ENCODE measurements at regions not wholly inside any gene's neighbourhood (a gene's known extent, or its start where the extent isn't known, plus 50 kb on each side); places are given as distances from the start of the nearest gene placed in this dataset.

GRCh38 chr5:106412606-106413005, 1258.1 kb downstream of the EFNA5 start:
- Histone ChIP-seq H3K4me1 (ENCODE audit: control insufficient read depth in 5 of 5, insufficient read depth in 5 of 5, low read length in 5 of 5) (no peaks in the 10 kb centered on the region), H3K9me3 (ENCODE audit: control insufficient read depth in 4 of 4, insufficient read depth in 3 of 4, low read length in 3 of 4) (no peaks in the 10 kb centered on the region), H3K4me3 (no peak overlapping the region), H3K36me3 (ENCODE audit: control insufficient read depth in 4 of 4, insufficient read depth in 4 of 4, low read length in 4 of 4) (no peaks in the 10 kb centered on the region), H3K27me3 (ENCODE audit: control insufficient read depth in 3 of 3, insufficient read depth in 3 of 3, low read length in 2 of 3) (no peaks in the 10 kb centered on the region), H3K9ac (ENCODE audit: insufficient read depth in 1 of 2, low read length in 2 of 2) (no peak overlapping the region), H3K27ac (ENCODE audit: low read depth in 1 of 2, low read length in 1 of 2) (no peak overlapping the region)
- ATAC-seq (ENCODE audit: insufficient read depth, low FRiP score), result no peak
- no peak for TF ChIP-seq CTCF (IDR thresholded peaks at IDR 0.05; ENCODE audit: control extremely low read depth, extremely low read depth)
- no peak for DNase-seq

GRCh38 chr5:106408570-106408969, 1262.2 kb downstream of the EFNA5 start:
- H3K9ac ChIP-seq (ENCODE audit: insufficient read depth in 1 of 2, low read length in 2 of 2), result no peak overlapping the region
- no peak overlapping the region for H3K4me3 ChIP-seq
- 68 to 76% methylated on average over 2 of the region's 2 CpGs for WGBS, 2 donors
- TF ChIP-seq CTCF (IDR thresholded peaks at IDR 0.05; ENCODE audit: control extremely low read depth, extremely low read depth), result no peak
- no peaks in the 10 kb centered on the region for H3K4me1 ChIP-seq (ENCODE audit: control insufficient read depth in 5 of 5, insufficient read depth in 5 of 5, low read length in 5 of 5)
- H3K36me3 ChIP-seq (ENCODE audit: control insufficient read depth in 4 of 4, insufficient read depth in 4 of 4, low read length in 4 of 4), result no peaks in the 10 kb centered on the region
- no peaks in the 10 kb centered on the region for H3K27me3 ChIP-seq (ENCODE audit: control insufficient read depth in 3 of 3, insufficient read depth in 3 of 3, low read length in 2 of 3)
- no peak for ATAC-seq (ENCODE audit: insufficient read depth, low FRiP score)
- H3K9me3 ChIP-seq (ENCODE audit: control insufficient read depth in 4 of 4, insufficient read depth in 3 of 4, low read length in 3 of 4), result no peaks in the 10 kb centered on the region
- DNase-seq, result no peak
- no peak overlapping the region for H3K27ac ChIP-seq (ENCODE audit: low read depth in 1 of 2, low read length in 1 of 2)

GRCh38 chr5:106408141-106408540, 1262.6 kb downstream of the EFNA5 start:
- Histone ChIP-seq H3K36me3 (ENCODE audit: control insufficient read depth in 4 of 4, insufficient read depth in 4 of 4, low read length in 4 of 4) (no peaks in the 10 kb centered on the region), H3K4me1 (ENCODE audit: control insufficient read depth in 5 of 5, insufficient read depth in 5 of 5, low read length in 5 of 5) (no peaks in the 10 kb centered on the region)
- 73 to 82% methylated on average over 1 of the region's 1 CpG for WGBS, 2 donors

More at GRCh38 chr5:106408141-106408540, 1262.6 kb downstream of the EFNA5 start:
- Histone ChIP-seq H3K27me3 (ENCODE audit: control insufficient read depth in 3 of 3, insufficient read depth in 3 of 3, low read length in 2 of 3) (no peaks in the 10 kb centered on the region), H3K27ac (ENCODE audit: low read depth in 1 of 2, low read length in 1 of 2) (no peak overlapping the region), H3K9ac (ENCODE audit: insufficient read depth in 1 of 2, low read length in 2 of 2) (no peak overlapping the region), H3K9me3 (ENCODE audit: control insufficient read depth in 4 of 4, insufficient read depth in 3 of 4, low read length in 3 of 4) (no peaks in the 10 kb centered on the region), H3K4me3 (no peak overlapping the region)
- TF ChIP-seq CTCF (IDR thresholded peaks at IDR 0.05; ENCODE audit: control extremely low read depth, extremely low read depth), result no peak
- no peak for DNase-seq
- no peak for ATAC-seq (ENCODE audit: insufficient read depth, low FRiP score)
